Esophagus squamous epithelium (tissue), 5 donors: ENCODE measurements at regions not wholly inside any gene's neighbourhood (a gene's known extent, or its start where the extent isn't known, plus 50 kb on each side); places are given as distances from the start of the nearest gene placed in this dataset.
"Not testable (repeated sequence)": the region's sequence is repeated elsewhere in the genome, so short reads cannot be mapped to it uniquely, and the experiment has no call there.

Experiments used
- DNase-seq: peaks from one replicate; lab custom pipeline; 2025; lab: John Stamatoyannopoulos, UW
- H3K27ac ChIP-seq, 4 donors: fragments of 200-600 bp; sonication (generic); one replicate each; pipeline ENCODE4 v1.5.1; 2016 to 2019; ENCODE audit warnings: mild to moderate bottlenecking in 1 of 4
- H3K27me3 ChIP-seq, 4 donors: fragments of 200-600 bp; sonication (generic); 1 replicate in 3 of 4; 2 replicates in 1 of 4; pipeline versions ENCODE4 v1.5.1 to v1.6.0; 2017 to 2021; ENCODE audit warnings: antibody characterized with exemption in 1 of 4
- H3K36me3 ChIP-seq, 3 donors: fragments of 200-600 bp; sonication (generic); one replicate each; pipeline ENCODE4 v1.5.1; 2016 to 2019
- H3K4me1 ChIP-seq, 3 donors: fragments of 200-600 bp; sonication (generic); one replicate each; pipeline ENCODE4 v1.5.1; 2017 to 2019
- H3K4me3 ChIP-seq, 4 donors: fragments of 200-600 bp; sonication (generic); 1 replicate in 3 of 4; 2 replicates in 1 of 4; pipeline ENCODE4 v1.5.1; 2016 to 2019; ENCODE audit warnings: mild to moderate bottlenecking in 2 of 4, moderate library complexity in 1 of 4
- H3K9me3 ChIP-seq, 3 donors: fragments of 200-600 bp; sonication (generic); one replicate each; pipeline ENCODE4 v1.5.1; 2016 to 2019
- CTCF ChIP-seq, 6 experiments: fragments of 450-650 bp in 4 of 6; fragments of 200-600 bp in 2 of 6; sonication (generic) in 2 of 6; IDR thresholded peaks; one replicate each; pipeline ENCODE4 v1.5.1; 2016 to 2019; ENCODE audit warnings: antibody characterized with exemption in 6 of 6, mild to moderate bottlenecking in 4 of 6, moderate library complexity in 4 of 6
- POLR2A ChIP-seq, 4 donors: fragments of 450-650 bp; IDR thresholded peaks; one replicate each; pipeline ENCODE4 v1.6.1; 2017; ENCODE audit warnings: antibody characterized with exemption in 4 of 4, mild to moderate bottlenecking in 4 of 4, moderate library complexity in 3 of 4
- WGBS, 2 donors: methylation state at CpG; one replicate each; pipeline ENCODE4 v1.1.5; 2018; 5-methylcytosine and 5-hydroxymethylcytosine counted together
- intact Hi-C: fragments of 100-400 bp; cut with DNase I; formaldehyde crosslinking; loops from one replicate; pipeline ENCODE4 v1.15.0; 2022
- donor health status: DM: yes; HTN: yes; CAD: no.

- no peak for DNase-seq
- intact Hi-C loops = no loop called here
- Histone ChIP-seq H3K36me3 (no peaks in the 10 kb centered on the region), H3K27ac (no peak overlapping the region), H3K27me3 (no peaks in the 10 kb centered on the region), H3K9me3 (no peaks in the 10 kb centered on the region), H3K4me3 (no peak overlapping the region), H3K4me1 (no peaks in the 10 kb centered on the region)
- 87 to 95% methylated on average over 7 of the region's 7 CpGs for WGBS, 2 donors
- TF ChIP-seq CTCF (IDR thresholded peaks at IDR 0.05) = no peak
- TF ChIP-seq POLR2A (IDR thresholded peaks at IDR 0.05) = no peak
Measured at GRCh38 chr3:6468589-6468988, 392.3 kb upstream of the GRM7 start.

GRCh38 chr3:6471744-6472143 is 389.2 kb upstream of the GRM7 start:
- Histone ChIP-seq H3K4me3 (no peak overlapping the region), H3K9me3 (no peaks in the 10 kb centered on the region), H3K27me3 (no peaks in the 10 kb centered on the region), H3K4me1 (no peaks in the 10 kb centered on the region), H3K27ac (no peak overlapping the region), H3K36me3 (no peaks in the 10 kb centered on the region)
- no peak for TF ChIP-seq POLR2A (IDR thresholded peaks at IDR 0.05)
- TF ChIP-seq CTCF (IDR thresholded peaks at IDR 0.05) = no peak
- WGBS, 2 donors = 54 to 73% methylated on average over 8 of the region's 8 CpGs
- DNase-seq = no peak
- intact Hi-C loops = no loop called here

- H3K27ac ChIP-seq, H3K4me1 ChIP-seq, H3K4me3 ChIP-seq, DNase-seq, H3K9me3 ChIP-seq, H3K36me3 ChIP-seq, intact Hi-C loops, H3K27me3 ChIP-seq: not testable (repeated sequence)
- 70 to 89% methylated on average over 9 to 17 of the region's 34 CpGs for WGBS, 2 donors
Measured at GRCh38 chr3:6490487-6491327, 370.2 kb upstream of the GRM7 start.

GRCh38 chr3:6491768-6492167 is 369.1 kb upstream of the GRM7 start:
- no peaks in the 10 kb centered on the region for H3K36me3 ChIP-seq
- no peak overlapping the region for H3K27ac ChIP-seq
- DNase-seq = no peak
- no peaks in the 10 kb centered on the region for H3K9me3 ChIP-seq
- no peak overlapping the region for H3K4me3 ChIP-seq
- no peaks in the 10 kb centered on the region for H3K27me3 ChIP-seq
- intact Hi-C loops = no loop called here
- no peak for TF ChIP-seq POLR2A (IDR thresholded peaks at IDR 0.05)
- no peak for TF ChIP-seq CTCF (IDR thresholded peaks at IDR 0.05)
- WGBS, 2 donors = 58 to 86% methylated on average over 2 of the region's 2 CpGs
- no peaks in the 10 kb centered on the region for H3K4me1 ChIP-seq

GRCh38 chr3:6492306-6492705 is 368.6 kb upstream of the GRM7 start:
- WGBS, 2 donors = 38 to 65% methylated on average over 1 of the region's 1 CpG
- intact Hi-C loops = no loop called here
- no peak overlapping the region for H3K4me3 ChIP-seq

GRCh38 chr3:6498944-6499343 is 362.0 kb upstream of the GRM7 start:
- H3K27me3 ChIP-seq, H3K4me3 ChIP-seq, H3K36me3 ChIP-seq, DNase-seq, H3K9me3 ChIP-seq, H3K27ac ChIP-seq, H3K4me1 ChIP-seq, intact Hi-C loops: not testable (repeated sequence)
- 90 to 97% methylated on average over 3 of the region's 4 CpGs for WGBS, 2 donors

More at GRCh38 chr3:6492306-6492705, 368.6 kb upstream of the GRM7 start:
- no peaks in the 10 kb centered on the region for H3K4me1 ChIP-seq
- no peaks in the 10 kb centered on the region for H3K36me3 ChIP-seq
- TF ChIP-seq POLR2A (IDR thresholded peaks at IDR 0.05) = no peak
- TF ChIP-seq CTCF (IDR thresholded peaks at IDR 0.05) = no peak
- H3K27ac ChIP-seq = no peak overlapping the region
- H3K27me3 ChIP-seq = no peaks in the 10 kb centered on the region
- DNase-seq = no peak
- H3K9me3 ChIP-seq = no peaks in the 10 kb centered on the region
